ENCODE measurements at regions not wholly inside any gene's neighbourhood (a gene's known extent, or its start where the extent isn't known, plus 50 kb on each side); places are given as distances from the start of the nearest gene placed in this dataset.

DNA sequence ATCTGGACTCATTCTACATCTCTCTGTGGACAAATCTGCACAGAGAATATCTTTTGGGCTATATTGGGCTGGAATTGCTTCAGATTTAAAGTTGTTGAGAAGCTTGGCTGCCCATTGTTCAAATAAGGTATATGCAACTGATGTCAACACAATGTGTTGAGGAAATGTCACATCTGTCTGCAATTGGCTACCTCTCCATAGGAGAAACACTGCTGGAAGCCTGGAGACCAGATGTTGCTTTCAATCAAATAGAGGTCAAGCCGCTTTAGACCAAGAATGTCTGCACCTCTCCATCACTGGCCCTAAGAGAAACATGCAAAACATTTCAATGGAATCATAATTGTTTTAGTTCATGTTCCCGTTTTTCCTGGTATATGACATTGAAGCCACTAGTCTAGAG is 720.2 kb downstream of the SLC4A3 start:
- no peak for TF ChIP-seq CTCF (IDR thresholded peaks at IDR 0.05; ENCODE audit: unreplicated experiment)

GRCh38 chr2:220348206-220348605 is 720.8 kb downstream of the SLC4A3 start:
- Mint-ChIP-seq H3K9me3 (ENCODE audit: unreplicated experiment) (no peaks in the 10 kb centered on the region), H3K36me3 (ENCODE audit: insufficient read depth, unreplicated experiment) (peaks cover 4% of the 10 kb centered on the region)

More for the DNA sequence above, 720.2 kb downstream of the SLC4A3 start:
- no TSS peak for BruUV-seq (replicated peaks)
- no peak overlapping the region for H3K4me3 Mint-ChIP-seq (ENCODE audit: unreplicated experiment)
- H3K36me3 Mint-ChIP-seq (ENCODE audit: insufficient read depth, unreplicated experiment) = peaks cover 4% of the 10 kb centered on the region
- H3K4me1 Mint-ChIP-seq (ENCODE audit: insufficient read depth, unreplicated experiment) = no peaks in the 10 kb centered on the region
- ChIA-PET CTCF (no interaction called here), POLR2A (no interaction called here)
- intact Hi-C loops (cut with micrococcal nuclease) = no loop called here
- H3K27ac Mint-ChIP-seq (ENCODE audit: low read depth, unreplicated experiment) = no peak overlapping the region
- no peaks in the 10 kb centered on the region for H3K9me3 Mint-ChIP-seq (ENCODE audit: unreplicated experiment)
- no peak for DNase-seq (ENCODE audit: unreplicated experiment)
- H3K27me3 Mint-ChIP-seq (ENCODE audit: insufficient read depth, unreplicated experiment) = no peaks in the 10 kb centered on the region

DNA sequence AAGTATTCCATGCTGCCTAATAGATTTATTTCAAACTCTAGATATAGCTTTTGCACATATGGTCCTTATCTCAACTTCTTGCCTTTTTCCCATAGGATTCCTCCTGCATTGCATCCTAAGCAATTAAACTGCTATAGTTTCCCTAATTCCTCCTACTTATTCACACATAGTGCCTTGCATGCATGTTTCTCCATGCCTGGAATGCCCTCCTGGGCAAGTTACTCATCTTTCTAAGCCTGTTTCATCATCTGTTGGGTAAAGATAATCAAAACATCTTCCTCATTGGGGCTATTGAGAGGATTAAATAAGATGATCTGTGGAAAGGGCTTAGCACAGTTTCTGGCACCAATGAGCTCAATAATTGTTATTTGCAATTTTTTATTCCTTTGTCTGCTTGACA is 726.5 kb downstream of the SLC4A3 start:
- peak; percentile 31 for DNase-seq (ENCODE audit: unreplicated experiment)

More at GRCh38 chr2:220348206-220348605, 720.8 kb downstream of the SLC4A3 start:
- ChIA-PET CTCF (interaction anchor here (0.6 kb wide), 1 partner anchor 42 kb away, joined by 3 read pairs; no protein-coding TSS in a partner anchor), POLR2A (interaction anchor here (0.5 kb wide), 1 partner anchor 1226 kb away, joined by 3 read pairs; no protein-coding TSS in a partner anchor)
- no peak for DNase-seq (ENCODE audit: unreplicated experiment)
- no TSS peak for BruUV-seq (replicated peaks)
- Mint-ChIP-seq H3K27me3 (ENCODE audit: insufficient read depth, unreplicated experiment) (no peaks in the 10 kb centered on the region), H3K27ac (ENCODE audit: low read depth, unreplicated experiment) (no peak overlapping the region), H3K4me1 (ENCODE audit: insufficient read depth, unreplicated experiment) (no peaks in the 10 kb centered on the region), H3K4me3 (ENCODE audit: unreplicated experiment) (no peak overlapping the region)
- intact Hi-C loops (cut with micrococcal nuclease) = no loop called here
- no peak for TF ChIP-seq CTCF (IDR thresholded peaks at IDR 0.05; ENCODE audit: unreplicated experiment)

DNA sequence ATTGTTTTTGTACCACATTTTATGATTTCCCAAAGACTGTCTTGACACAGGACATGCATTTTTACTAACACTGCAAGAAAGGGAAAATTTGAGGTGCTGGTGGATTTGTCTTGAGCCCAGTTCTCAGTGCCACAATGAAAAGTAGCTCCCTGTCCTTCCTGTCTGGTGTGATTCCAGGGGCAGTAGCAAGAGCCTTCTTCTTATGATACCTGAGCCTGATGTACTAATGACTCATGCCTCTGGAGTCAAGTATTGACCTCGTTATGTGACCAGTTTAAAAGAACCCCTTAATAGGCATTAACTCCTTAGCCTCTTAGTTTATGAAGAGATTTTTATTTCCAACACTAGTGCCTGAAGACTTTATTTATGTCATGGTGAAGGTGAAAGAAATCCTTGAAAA is 728.6 kb downstream of the SLC4A3 start:
- CTCF ChIA-PET = interaction anchor here (0.7 kb wide), 1 partner anchor 293 kb away, joined by 3 read pairs; no protein-coding TSS in a partner anchor
- intact Hi-C loops (cut with micrococcal nuclease) = no loop called here

More for the DNA sequence above, 726.5 kb downstream of the SLC4A3 start:
- ChIA-PET CTCF (interaction anchor here (0.6 to 1.4 kb wide), 3 partner anchors 15 to 81 kb away, joined by 3 to 4 read pairs (median 3); no protein-coding TSS in a partner anchor), POLR2A (interaction anchor here (2.4 kb wide), 2 partner anchors 9 to 11 kb away, joined by 6 to 8 read pairs; no protein-coding TSS in a partner anchor)
- H3K4me3 Mint-ChIP-seq (ENCODE audit: unreplicated experiment) = no peak overlapping the region
- H3K27me3 Mint-ChIP-seq (ENCODE audit: insufficient read depth, unreplicated experiment) = no peaks in the 10 kb centered on the region
- no peak overlapping the region for H3K27ac Mint-ChIP-seq (ENCODE audit: low read depth, unreplicated experiment)
- no TSS peak for BruUV-seq (replicated peaks)
- no peak for TF ChIP-seq CTCF (IDR thresholded peaks at IDR 0.05; ENCODE audit: unreplicated experiment)
- intact Hi-C loops (cut with micrococcal nuclease) = no loop called here
- H3K4me1 Mint-ChIP-seq (ENCODE audit: insufficient read depth, unreplicated experiment) = peaks cover 23% of the 10 kb centered on the region
- no peaks in the 10 kb centered on the region for H3K36me3 Mint-ChIP-seq (ENCODE audit: insufficient read depth, unreplicated experiment)
- no peaks in the 10 kb centered on the region for H3K9me3 Mint-ChIP-seq (ENCODE audit: unreplicated experiment)

More for the DNA sequence above, 728.6 kb downstream of the SLC4A3 start:
- no peaks in the 10 kb centered on the region for H3K36me3 Mint-ChIP-seq (ENCODE audit: insufficient read depth, unreplicated experiment)
- H3K4me3 Mint-ChIP-seq (ENCODE audit: unreplicated experiment) = no peak overlapping the region
- H3K4me1 Mint-ChIP-seq (ENCODE audit: insufficient read depth, unreplicated experiment) = peaks cover 23% of the 10 kb centered on the region
- BruUV-seq (replicated peaks) = no TSS peak
- no peaks in the 10 kb centered on the region for H3K9me3 Mint-ChIP-seq (ENCODE audit: unreplicated experiment)
- no peaks in the 10 kb centered on the region for H3K27me3 Mint-ChIP-seq (ENCODE audit: insufficient read depth, unreplicated experiment)
- TF ChIP-seq CTCF (IDR thresholded peaks at IDR 0.05; ENCODE audit: unreplicated experiment) = no peak
- DNase-seq (ENCODE audit: unreplicated experiment) = peak; percentile 13
- H3K27ac Mint-ChIP-seq (ENCODE audit: low read depth, unreplicated experiment) = no peak overlapping the region
- POLR2A ChIA-PET = interaction anchor here (1.3 to 2.4 kb wide), 4 partner anchors 9 to 40 kb away, joined by 3 to 8 read pairs (median 5); no protein-coding TSS in a partner anchor
